Breast epithelium (tissue), 3 donors: ENCODE measurements at regions not wholly inside any gene's neighbourhood (a gene's known extent, or its start where the extent isn't known, plus 50 kb on each side); places are given as distances from the start of the nearest gene placed in this dataset.

Source experiments
- CTCF ChIP-seq, 3 donors: fragments of 450-650 bp; IDR thresholded peaks; one replicate each; pipeline ENCODE4 v1.5.1; 2016 to 2017; ENCODE audit warnings: antibody characterized with exemption in 3 of 3, mild to moderate bottlenecking in 3 of 3, moderate library complexity in 3 of 3
- POLR2A ChIP-seq: fragments of 450-650 bp; IDR thresholded peaks from one replicate; pipeline ENCODE4 v1.6.1; 2016; ENCODE audit warnings: antibody characterized with exemption, mild to moderate bottlenecking, moderate library complexity
- POLR2AphosphoS5 ChIP-seq, 3 donors: sonication (generic); formaldehyde crosslinking; IDR thresholded peaks; one replicate each; pipeline ENCODE4 v1.6.1; 2017; ENCODE audit warnings: antibody characterized with exemption in 3 of 3

- TF ChIP-seq POLR2A (no peak), CTCF (IDR thresholded peaks at IDR 0.05) (no peak), POLR2AphosphoS5 (IDR thresholded peaks at IDR 0.05) (no peak)
These were observed 485.4 kb downstream of the RFC3 start for GRCh38 chr13:34303346-34303745.
